NCI-H1417 treated with DMSO at 0.1 percent for 48 hours (cell line): ENCODE measurements at regions not wholly inside any gene's neighbourhood (a gene's known extent, or its start where the extent isn't known, plus 50 kb on each side); places are given as distances from the start of the nearest gene placed in this dataset.
"Not testable (repeated sequence)": the region's sequence is repeated elsewhere in the genome, so short reads cannot be mapped to it uniquely, and the experiment has no call there.

Source experiments
- DNase-seq: peaks from one replicate; lab custom pipeline; 2025; lab: John Stamatoyannopoulos, UW

DNA sequence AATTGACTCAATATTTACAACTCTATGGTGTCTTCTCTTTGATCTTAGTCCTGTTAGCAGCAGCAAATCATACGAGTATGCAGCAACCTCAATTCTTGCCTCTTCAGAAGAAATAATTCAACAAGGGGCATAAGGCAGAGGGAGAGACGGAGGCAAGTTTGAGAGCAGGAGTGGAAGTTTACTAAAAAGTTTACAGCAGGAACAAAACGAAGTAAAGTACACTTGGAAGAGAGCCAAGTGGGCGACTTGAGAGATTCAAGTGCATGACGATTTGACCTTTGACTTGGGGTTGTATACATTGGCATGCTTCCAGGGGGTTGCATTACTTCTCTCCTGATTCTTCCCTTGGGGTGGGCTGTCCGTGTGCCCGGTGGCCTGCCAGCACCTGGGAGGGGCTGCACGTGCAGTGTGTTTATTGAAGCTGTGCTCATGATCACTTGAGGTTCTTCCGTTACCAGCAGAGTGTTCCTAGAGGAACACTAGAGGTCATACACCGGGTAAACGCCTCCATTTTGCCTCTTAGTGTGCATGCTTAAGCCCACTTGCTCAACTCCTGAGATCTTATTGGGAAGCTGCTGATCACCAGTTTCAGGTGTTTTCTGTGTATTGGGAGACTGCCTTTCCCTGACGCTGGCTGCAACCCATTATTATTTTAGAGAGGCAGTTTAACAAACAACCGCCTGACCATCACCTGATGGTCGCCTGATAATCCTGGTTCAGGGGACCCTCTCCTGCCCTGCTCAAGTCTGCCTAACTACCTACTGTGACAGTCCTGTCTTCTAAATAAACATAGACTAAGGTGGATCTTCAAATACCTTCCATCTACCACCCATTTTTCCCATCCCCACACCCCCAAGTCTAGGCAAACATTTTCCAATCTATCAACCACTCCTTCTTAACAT, 172.4 kb upstream of the MYLIP start:
- no peak for DNase-seq

DNA sequence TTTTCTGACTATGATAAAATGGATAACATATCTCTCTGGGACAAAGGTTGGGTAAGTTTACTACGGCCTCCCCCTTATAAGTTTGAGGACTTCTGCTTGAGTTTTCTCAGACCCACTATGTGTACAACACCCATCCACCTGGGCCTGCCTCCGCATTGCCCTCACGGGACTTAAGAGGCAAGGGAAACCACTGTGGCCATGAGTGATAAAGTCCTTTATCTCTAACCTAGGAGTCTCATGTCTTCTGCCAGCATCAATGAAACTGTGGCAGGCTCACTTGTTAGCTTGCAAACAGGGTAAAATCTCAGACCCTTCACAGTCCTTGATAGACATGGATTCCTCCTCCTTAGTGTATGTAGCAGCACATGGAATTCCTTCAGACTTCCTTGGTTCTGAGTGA, 173.4 kb upstream of the MYLIP start:
- no peak for DNase-seq

DNA sequence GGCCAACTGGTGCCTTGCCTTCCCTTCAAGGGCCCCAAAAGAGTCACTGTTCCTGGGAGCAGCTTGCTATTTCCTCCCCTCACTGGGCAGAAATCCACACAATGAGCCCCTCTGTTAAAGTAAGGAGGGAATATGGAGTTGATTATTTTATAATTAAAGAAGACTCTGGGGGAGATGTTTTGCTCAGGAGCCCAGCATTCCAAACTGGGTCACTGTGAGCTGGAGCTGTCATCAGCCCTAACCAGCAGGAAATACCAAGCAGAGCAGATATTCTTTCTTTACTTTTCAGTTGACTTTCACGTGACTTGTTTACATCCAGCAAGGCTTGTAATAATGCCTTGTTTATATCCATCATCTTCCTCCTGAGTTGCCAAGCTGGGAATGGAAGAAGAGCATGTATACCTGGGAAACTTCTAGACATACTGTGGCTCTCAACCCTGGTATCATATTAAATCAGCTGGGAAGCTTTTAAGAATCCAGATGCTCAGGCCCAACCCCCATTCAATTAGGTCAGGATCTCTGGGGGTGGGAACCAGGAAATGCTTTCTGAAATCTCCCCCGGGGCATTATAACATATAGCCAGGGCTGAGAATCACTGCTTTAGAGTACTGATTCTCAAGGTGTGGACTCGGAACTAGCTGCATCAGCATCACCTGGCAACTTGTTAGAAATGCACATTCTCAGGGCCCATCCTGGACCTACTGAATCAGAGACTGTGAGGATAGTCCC, 175.6 kb upstream of the MYLIP start:
- no peak for DNase-seq

DNA sequence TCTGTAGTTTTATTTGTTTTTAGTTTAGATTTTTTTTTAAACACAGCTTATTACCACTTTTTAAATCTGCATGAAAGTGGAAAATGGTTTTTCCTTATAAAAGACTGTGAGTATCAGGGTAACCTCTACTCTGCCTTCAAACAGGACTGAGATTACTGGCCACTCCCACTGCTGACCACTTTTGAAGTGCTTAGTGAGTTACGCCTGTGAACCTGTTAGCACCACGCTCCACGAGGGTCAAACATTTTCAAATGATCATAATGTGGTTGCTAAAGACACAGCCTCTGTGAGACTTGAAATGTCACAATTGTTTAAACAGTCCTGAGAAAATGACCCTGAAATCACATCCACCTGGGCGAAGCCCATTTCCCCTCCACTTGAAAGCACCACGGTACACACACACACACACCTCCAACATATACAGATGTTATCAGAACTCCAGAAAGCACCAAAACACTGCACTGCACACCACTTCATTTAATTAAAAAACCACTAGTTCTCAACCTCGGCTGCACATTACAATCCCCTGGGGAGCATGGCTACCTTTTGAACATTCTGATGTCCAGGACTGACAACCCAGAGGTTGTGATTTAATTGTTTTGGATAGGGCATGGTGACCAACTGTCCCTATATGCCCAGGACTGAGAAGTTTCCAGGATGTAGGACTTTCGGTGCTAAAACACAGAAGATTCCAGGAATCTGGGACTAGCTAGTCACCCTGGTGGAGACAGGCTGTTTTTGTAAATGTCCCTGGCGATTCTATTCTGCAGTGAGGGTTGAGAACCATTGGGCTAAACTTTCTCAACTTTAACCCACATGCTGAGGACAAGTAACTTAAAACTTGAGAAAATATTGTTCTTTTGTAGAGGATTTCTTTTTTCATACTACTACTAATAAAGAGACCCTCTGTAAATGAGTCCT, 176.4 kb upstream of the MYLIP start:
- DNase-seq, result no peak

DNA sequence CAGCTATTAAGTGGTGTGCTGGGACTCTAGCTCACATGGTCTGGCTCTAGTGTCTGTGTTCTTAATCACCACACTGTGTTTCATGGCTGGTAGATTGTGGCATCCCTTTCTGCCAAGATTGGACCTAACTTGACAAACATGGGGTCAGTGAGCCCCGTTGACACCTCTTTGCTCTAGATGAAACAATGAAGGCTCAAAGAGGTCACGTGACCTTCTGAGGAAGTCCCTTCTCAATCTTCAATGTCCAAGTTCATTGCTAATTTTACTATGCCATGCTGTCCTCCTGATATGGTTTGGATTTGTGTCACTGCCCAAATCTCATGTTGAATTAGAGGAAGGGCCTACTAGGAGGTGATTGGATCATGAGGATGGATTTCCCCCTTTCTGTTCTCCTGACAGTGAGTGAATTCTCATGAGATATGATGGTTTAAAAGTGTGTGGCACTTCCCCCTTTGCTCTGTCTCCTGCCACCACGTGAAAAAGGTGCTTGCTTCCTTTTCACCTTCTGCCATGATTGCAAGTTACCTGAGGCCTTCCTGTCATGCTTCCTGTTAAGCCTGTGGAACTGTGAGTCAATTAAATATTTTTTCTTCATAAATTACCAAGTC, 177.8 kb upstream of the MYLIP start:
- DNase-seq, result no peak

DNA sequence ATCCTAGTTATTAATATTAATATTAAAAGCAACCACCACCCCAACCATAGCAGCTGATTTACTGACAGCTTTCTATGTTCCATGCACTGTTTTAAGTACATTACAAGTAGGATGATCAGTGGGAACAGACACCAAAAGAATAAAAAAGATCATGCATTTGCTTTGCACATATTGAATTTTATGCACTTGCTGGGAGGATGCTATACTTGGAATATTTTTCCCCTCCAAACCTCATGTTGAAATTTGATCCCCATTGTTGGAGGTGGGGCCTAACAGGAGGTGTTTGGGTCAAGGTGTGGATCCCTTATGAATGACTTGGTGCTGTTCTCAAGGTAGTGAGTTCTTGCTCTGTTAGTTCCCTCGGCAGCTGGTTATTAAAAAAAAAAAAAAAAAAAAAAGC, 178.9 kb upstream of the MYLIP start:
- DNase-seq, result no peak

DNA sequence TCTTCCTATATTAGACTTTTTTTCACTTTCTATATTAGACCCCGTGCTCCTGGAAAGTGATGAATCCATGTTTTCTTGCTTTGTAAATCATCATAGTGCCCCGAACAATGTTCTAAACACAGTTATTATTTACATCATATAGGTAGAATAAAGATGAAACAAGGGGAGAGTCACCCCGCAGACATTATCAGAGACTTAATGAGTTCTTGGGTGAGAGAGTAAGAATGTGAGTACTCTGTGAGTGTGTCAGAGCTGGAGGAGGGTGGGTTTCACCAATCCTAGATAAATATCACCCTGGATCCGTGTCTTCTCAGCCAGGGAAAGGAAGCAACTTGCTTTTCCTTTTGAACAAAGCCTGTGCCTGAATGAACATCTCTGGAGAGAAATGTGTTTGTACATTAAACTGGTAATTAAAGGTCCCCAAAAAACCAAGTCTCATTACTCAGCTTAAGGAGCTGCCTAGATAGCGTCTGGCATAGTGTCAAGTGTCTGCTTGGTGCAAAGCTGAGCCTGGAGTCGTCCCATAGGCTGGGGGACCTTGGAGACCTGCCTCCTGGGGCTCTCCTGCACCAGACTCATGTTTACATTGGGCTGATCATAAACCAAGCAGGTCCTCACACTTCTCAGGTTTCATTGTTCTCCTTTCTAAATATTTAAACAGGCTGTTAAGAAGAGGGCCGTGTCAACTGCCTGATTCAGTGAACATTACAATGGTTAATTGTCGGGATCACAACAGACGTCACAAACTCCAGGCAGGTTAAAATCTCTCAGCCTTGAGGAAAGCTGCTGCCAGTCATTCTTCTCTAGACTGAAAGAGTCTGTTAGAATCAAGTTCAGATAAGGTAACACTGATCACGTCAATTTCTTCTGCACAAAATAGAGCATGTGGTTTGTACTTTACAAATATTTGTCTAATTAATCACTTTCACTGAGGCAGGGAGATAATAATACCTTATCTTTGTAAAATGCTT, 179.7 kb upstream of the MYLIP start:
- DNase-seq, result peak; percentile 86

DNA sequence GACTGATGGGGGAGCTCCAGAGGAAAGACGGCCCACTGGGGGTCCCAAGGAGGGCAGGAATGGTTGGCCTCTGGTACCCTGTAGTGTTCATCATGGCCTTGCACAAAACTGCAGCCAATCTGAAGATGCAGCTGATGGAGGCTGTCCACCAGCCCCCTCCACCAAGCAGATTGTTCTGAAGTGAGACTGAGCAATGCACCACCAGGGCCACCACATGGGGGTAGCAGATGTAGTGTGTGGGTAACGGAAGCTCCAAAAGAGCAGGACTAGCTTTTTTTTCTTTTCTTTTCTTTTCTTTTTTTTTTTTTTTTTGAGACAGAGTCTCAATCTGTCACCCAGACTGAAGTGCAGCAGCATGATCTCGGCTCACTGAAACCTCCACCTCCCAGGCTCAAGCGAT, 181.0 kb upstream of the MYLIP start:
- DNase-seq, result no peak

DNA sequence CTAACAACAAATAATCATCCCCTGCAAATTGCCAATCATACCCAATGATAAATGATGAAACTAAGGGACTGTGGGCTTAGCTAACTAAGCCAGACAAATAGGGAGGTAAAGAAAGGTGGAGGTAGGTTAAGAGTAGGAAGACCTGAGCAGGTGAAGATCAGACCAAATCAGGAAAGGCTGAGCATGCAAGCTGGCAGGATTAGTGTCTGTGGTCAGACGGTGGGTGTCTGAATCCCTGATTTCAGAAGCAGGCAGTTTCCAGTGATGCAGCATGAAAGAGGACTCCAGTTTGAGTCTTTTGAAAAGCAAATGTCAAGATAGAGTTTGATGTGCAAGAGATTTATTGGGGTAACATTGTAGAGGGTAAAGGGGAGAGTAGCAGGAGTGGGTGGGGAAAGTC, 181.4 kb upstream of the MYLIP start:
- DNase-seq, result no peak

DNA sequence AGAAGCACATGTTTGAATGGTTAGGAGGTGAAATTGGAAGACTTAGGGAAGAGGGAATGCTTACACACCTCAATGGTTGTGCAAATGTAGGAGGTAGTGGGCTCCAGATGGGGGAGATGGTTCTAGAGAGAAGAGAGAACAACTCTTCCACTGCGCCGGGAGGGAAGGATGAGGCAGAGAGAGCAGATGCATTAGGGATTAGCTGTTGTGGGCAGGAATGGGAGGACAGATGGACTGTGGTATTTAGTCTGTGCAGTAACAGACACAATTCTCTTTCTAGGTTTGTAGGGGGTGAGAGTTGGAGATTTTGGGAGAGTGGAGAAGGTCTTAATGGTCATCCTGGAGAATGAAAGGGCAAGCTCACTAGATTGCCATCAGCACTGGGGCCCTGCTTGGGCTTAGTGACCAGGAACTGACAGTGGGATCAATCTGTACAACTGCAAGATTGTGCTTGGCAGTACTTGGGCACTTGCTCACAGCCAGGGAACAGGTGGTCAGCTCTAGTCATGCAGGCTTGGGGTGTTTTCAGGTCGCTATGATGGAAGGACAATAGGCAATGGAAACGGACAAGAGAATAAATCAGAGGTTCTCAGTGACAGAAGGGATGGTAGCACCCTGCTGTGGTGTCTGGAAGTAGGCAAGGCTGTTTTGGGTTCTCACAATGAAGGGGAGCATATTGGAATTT, 182.0 kb upstream of the MYLIP start:
- DNase-seq, result no peak

DNA sequence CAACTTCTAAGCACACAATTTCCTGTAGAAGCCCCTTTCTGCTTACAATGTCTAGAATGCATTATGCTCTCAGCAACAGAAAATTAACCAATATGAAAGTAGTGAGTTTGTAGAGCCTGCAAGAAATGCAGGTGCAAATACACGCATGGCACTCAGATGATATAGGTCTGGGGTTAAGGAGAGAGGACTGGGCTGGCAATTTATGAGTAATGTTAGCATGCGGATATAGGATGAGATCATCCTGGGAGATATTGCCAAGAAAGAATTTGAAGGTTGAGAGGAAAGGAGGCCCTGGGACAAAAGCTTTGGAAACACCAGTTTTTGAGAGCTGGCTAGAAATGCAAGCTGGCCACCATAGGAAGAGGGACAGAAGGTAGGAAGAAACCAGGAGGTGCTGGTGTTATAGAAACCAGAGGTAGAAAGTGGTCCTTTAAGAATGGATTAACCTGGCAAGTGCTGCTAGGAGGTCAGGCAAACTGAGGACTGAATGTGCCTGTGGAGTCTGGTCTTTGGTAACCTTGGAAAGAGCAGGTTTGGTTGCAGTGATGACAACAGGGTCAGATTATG, 183.2 kb upstream of the MYLIP start:
- DNase-seq, result no peak

DNA sequence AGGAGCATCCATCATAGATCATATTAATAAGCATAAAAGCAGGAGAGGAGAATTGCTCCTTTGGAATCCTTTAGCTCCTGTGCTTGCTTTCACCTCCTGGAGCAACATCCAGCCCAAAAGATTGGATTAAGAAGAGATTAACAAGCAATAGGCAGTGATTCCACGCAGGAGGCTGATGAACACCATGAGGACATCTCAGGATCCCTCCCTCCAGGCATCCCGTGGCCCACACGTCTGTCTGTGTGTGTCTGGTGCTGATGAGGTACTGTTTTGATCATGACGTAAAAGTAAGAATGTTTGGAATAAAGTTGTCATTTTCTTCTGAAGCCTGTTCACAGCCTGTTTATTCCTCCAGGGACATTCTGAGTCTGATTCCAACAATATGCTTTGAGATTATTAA, 185.5 kb upstream of the MYLIP start:
- DNase-seq, result no peak

DNA sequence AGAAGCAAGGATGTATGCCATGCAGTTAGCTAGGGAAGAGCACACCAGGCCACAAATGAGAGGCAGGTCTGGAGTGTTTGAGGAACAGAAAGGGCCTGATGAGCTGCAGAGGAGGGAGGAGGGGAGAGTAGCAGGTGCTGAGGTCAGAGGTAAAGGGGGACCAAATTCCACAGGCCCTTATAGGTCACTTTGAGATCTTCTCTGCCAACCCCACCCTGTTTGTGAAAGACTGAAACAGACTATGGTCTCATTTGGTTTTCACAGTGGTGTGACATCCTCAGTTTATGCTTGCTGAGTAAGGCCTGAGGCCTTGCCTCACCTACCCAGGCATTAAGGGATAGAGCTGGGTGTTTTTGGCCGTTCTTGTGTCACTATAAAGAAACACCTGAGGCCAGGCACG, 187.7 kb upstream of the MYLIP start:
- no peak for DNase-seq

DNA sequence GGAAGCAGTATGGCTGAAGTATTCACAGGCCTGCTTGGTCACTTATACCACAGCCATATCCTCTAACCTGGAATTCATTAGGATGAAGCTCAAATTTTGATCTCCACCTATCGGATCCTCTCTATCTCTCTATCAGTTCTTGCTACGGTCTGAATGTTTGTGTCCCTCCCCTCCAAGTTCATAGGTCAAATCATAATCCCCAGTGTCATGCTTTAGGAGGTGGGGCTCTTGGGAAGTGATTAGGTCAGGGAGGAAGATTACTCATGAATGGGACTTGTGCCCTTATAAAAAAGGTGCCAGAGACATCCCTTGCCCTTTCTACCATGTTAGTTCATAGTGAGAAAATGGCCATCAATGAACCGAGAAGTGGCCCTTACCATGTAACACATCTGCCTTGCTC, 190.8 kb upstream of the MYLIP start:
- no peak for DNase-seq

DNA sequence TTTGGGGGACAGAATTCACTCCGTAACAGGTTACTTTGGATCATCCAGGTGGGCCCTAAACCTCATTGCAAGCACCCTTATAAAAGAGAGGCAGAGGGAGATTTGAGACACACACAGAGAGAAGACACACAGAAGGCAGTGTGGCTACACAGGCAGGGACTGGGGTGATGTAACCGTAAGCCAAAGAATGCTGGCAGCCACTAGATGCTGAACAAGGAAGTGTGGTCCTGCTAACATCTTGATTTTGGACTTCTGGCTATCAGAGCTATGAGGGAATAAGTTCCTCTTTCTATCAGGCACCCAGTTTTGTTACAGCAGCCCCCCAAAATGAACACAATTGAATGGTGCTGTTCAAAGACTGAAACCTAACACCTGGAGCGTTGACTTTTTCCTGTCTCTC, 191.3 kb upstream of the MYLIP start:
- no peak for DNase-seq

DNA sequence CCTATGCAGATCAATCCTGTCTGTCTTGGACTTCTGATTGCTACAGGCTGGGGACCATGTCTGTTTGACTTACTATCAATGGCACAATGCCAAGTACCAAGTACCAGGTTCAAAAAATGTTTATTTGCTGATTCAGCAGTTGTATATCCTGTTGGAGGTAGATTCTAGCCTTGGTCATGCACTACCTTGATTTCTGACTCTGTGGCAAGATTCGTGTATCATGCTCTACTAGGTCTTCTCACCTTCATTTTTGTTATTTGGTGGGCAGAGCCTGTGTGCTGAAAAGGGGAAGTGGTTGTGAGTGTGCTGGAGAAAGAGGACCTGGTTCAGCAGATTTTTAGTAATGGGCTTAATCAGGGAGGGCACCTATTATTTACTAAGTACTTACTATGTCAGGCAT, 192.4 kb upstream of the MYLIP start:
- no peak for DNase-seq

DNA sequence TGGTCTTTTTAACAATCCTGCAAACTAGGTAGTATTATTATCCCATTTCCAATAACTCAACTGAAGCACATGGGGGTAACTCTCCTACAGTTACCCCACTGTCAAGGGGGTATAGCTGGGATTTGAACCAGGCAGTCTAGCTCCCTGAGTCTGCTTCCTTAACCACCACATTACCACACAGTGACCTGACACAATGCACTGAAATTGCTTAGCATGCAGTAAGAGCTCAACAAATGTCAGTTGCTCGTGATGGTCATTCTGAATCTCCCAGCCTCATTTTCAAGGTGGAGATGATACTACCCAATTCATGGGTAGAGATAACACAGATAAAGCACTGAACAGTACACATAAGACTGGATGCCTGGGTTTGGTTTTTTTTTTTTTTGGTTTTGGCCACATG, 193.2 kb upstream of the MYLIP start:
- no peak for DNase-seq

DNA sequence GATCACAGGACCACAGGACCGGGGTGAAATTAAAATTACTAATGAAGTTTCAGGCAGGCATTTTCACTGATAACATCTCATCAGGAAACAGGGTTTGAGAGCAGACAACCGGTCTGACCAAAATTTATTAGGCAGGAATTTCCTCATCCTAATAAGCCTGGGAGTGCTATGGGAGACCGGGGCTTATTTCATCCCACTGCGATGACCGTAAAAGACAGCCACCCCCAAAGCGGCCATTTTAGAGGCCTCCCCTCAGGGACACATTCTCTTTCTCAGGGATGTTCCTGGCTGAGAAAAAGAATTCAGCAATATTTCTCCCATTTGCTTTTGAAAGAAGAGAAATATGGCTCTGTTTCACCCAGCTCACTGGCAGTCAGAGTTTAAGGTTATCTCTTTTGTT, 197.2 kb upstream of the MYLIP start:
- DNase-seq, result not testable (repeated sequence)

DNA sequence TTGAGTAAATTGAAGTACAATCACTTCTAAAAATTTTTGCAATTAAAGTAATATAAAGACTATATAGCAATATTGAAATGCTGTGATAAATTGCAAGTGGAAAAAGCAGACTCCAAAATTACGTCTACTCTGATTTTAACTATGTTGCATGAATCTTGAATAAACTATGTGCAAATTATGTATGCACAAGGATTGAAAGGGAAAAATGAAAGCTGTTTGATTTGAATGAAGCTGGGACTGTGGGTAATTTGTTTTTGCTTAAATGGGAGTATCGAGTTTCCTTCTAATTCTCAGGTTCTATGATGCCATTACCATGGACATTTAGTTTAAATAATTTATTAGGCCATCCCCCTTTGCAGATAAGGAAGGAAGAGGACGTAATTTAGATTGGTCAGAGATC, 198.7 kb upstream of the MYLIP start:
- DNase-seq, result no peak

DNA sequence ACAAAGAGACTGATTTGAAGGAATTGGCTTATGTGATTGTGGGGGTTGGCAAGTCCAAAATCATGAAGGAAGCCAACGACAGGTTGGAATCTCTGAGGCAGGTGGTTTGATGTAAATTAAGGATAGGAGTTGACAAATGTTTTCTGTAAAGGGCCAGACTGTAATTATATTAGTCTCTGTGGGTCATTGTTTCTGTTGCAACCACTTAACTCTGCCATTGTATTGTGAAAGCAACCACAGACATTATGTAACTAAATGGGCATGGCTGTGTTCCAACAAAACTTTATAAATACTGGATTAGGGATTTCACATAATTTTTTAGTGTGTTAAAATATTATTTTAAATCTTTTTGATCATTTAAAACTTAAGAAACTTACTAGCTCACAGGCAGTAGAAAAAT, 199.2 kb upstream of the MYLIP start:
- no peak for DNase-seq
